ENCODE measurements at regions not wholly inside any gene's neighbourhood (a gene's known extent, or its start where the extent isn't known, plus 50 kb on each side); places are given as distances from the start of the nearest gene placed in this dataset.

- no peak overlapping the region for H3K27ac ChIP-seq (ENCODE audit: low read depth, low read length)
- H3K4me3 ChIP-seq (ENCODE audit: low read length in 3 of 3), result peak overlapping the region in 1 of 3 donors; percentile 9
- H3K36me3 ChIP-seq (ENCODE audit: control insufficient read depth in 3 of 3, insufficient read depth in 3 of 3, low read length in 3 of 3), result no peaks in the 10 kb centered on the region
- H3K27me3 ChIP-seq (ENCODE audit: control insufficient read depth in 3 of 3, insufficient read depth in 3 of 3, low read length in 3 of 3), result no peaks in the 10 kb centered on the region
- H3K9me3 ChIP-seq (ENCODE audit: control insufficient read depth in 3 of 3, low read length in 3 of 3), result no peaks in the 10 kb centered on the region
- no peaks in the 10 kb centered on the region for H3K4me1 ChIP-seq (ENCODE audit: control insufficient read depth in 3 of 3, insufficient read depth in 3 of 3, low read length in 3 of 3)
- no peak overlapping the region for H3K9ac ChIP-seq (ENCODE audit: low read depth in 1 of 3, low read length in 3 of 3)
Observed at GRCh38 chr20:6533761-6534479, 233.6 kb upstream of the BMP2 start.

DNA sequence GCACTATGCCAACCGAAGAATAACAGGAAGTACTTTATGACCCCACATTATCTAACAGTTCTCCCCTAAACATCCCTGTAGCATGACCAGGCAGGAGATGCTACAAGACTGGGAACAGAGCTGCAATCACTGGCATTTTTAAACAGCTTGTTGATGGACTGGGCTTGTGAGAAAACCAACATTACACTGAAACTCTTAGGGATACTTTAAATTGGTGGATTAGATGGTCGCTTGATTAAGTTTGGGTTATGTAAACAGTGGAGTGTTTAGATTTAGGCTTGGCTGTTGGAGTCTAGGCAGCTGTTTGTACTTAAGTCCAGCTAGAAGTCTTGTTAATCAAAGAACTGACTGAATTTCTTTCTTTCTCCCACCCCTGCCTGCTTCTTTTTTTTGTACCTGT, 234.1 kb upstream of the BMP2 start:
- Histone ChIP-seq H3K9me3 (ENCODE audit: control insufficient read depth in 3 of 3, low read length in 3 of 3) (no peaks in the 10 kb centered on the region), H3K9ac (ENCODE audit: low read depth in 1 of 3, low read length in 3 of 3) (no peak overlapping the region), H3K27me3 (ENCODE audit: control insufficient read depth in 3 of 3, insufficient read depth in 3 of 3, low read length in 3 of 3) (no peaks in the 10 kb centered on the region), H3K36me3 (ENCODE audit: control insufficient read depth in 3 of 3, insufficient read depth in 3 of 3, low read length in 3 of 3) (no peaks in the 10 kb centered on the region), H3K4me1 (ENCODE audit: control insufficient read depth in 3 of 3, insufficient read depth in 3 of 3, low read length in 3 of 3) (no peaks in the 10 kb centered on the region), H3K27ac (ENCODE audit: low read depth, low read length) (no peak overlapping the region), H3K4me3 (ENCODE audit: low read length in 3 of 3) (no peak overlapping the region)

- Histone ChIP-seq H3K9ac (ENCODE audit: low read depth in 1 of 3, low read length in 3 of 3) (no peak overlapping the region), H3K36me3 (ENCODE audit: control insufficient read depth in 3 of 3, insufficient read depth in 3 of 3, low read length in 3 of 3) (no peaks in the 10 kb centered on the region), H3K4me3 (ENCODE audit: low read length in 3 of 3) (no peak overlapping the region), H3K4me1 (ENCODE audit: control insufficient read depth in 3 of 3, insufficient read depth in 3 of 3, low read length in 3 of 3) (no peaks in the 10 kb centered on the region), H3K9me3 (ENCODE audit: control insufficient read depth in 3 of 3, low read length in 3 of 3) (peaks cover 0 to 2% (median 0%) of the 10 kb centered on the region in 3 donors), H3K27me3 (ENCODE audit: control insufficient read depth in 3 of 3, insufficient read depth in 3 of 3, low read length in 3 of 3) (no peaks in the 10 kb centered on the region), H3K27ac (ENCODE audit: low read depth, low read length) (no peak overlapping the region)
Observed at GRCh38 chr20:6530779-6531315, 236.6 kb upstream of the BMP2 start.

DNA sequence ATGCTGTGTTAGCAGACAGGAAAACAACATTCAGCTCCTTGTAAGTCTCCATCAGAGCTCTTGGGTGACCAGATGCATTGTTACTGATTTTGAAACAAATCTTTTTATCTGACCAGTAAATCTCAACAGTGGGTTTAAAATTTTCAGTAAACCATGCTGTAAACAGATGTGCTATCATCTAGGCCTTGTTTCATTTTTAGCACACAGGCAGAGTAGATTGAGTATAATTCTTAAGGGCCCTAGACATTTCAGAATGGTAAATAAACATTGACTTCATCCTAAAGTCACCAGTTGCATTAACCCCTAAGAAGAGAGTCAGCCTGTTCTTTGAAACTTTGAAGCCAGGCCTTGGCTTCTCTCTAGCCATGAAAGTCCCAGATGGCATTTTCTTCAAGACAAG, 237.2 kb upstream of the BMP2 start:
- Histone ChIP-seq H3K9ac (ENCODE audit: low read depth in 1 of 3, low read length in 3 of 3) (no peak overlapping the region), H3K4me1 (ENCODE audit: control insufficient read depth in 3 of 3, insufficient read depth in 3 of 3, low read length in 3 of 3) (no peaks in the 10 kb centered on the region), H3K27me3 (ENCODE audit: control insufficient read depth in 3 of 3, insufficient read depth in 3 of 3, low read length in 3 of 3) (no peaks in the 10 kb centered on the region)

DNA sequence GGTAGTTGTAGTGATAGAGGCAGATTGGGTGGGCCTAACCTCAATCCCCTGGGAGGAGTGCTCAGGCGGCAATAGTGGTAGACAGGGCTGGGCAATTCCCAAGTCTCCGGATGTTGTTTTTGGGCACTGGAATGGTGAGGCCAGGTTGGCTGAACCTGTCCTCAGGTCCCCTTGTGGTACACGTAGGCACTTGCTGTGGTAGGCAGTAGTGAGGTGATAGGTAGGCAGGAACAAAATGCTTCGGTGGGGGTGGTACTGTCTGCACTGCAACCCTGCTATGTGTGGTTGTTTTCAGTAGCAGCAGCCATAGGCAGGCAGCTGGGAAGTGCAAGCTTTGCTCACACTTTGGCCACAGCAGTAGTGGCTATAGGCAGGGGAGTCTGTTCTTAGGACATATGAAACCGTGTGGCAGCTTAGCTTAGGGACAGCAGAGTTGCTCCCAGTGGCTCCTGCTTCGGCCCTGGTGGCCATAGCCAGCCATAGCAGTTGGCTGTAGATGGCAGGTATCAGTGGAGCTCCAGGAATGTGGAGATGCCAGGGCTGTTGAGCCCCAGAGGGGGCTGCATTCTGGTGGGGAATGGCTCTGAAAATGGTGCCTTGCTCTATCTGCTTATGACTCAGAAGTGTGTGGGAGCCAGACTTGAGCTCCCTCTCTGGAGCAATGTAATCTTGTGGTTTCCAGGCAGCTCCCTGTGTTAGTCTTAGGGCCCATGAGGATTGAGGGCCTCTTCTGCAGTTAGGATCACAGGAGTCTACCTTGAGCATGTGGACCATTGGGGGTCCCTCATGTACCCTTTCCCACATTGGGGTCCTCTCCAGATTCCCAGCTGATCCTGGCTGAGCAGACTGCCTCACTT, 241.8 kb upstream of the BMP2 start:
- Histone ChIP-seq H3K4me1 (ENCODE audit: control insufficient read depth in 3 of 3, insufficient read depth in 3 of 3, low read length in 3 of 3) (no peaks in the 10 kb centered on the region), H3K27me3 (ENCODE audit: control insufficient read depth in 3 of 3, insufficient read depth in 3 of 3, low read length in 3 of 3) (no peaks in the 10 kb centered on the region), H3K27ac (ENCODE audit: low read depth, low read length) (no peak overlapping the region), H3K9ac (ENCODE audit: low read depth in 1 of 3, low read length in 3 of 3) (no peak overlapping the region), H3K4me3 (ENCODE audit: low read length in 3 of 3) (no peak overlapping the region), H3K36me3 (ENCODE audit: control insufficient read depth in 3 of 3, insufficient read depth in 3 of 3, low read length in 3 of 3) (no peaks in the 10 kb centered on the region), H3K9me3 (ENCODE audit: control insufficient read depth in 3 of 3, low read length in 3 of 3) (peaks cover 0 to 7% (median 2%) of the 10 kb centered on the region in 3 donors)

More for the DNA sequence above, 237.2 kb upstream of the BMP2 start:
- no peak overlapping the region for H3K27ac ChIP-seq (ENCODE audit: low read depth, low read length)
- no peaks in the 10 kb centered on the region for H3K36me3 ChIP-seq (ENCODE audit: control insufficient read depth in 3 of 3, insufficient read depth in 3 of 3, low read length in 3 of 3)
- H3K9me3 ChIP-seq (ENCODE audit: control insufficient read depth in 3 of 3, low read length in 3 of 3), result peaks cover 0 to 2% (median 2%) of the 10 kb centered on the region in 3 donors
- no peak overlapping the region for H3K4me3 ChIP-seq (ENCODE audit: low read length in 3 of 3)

DNA sequence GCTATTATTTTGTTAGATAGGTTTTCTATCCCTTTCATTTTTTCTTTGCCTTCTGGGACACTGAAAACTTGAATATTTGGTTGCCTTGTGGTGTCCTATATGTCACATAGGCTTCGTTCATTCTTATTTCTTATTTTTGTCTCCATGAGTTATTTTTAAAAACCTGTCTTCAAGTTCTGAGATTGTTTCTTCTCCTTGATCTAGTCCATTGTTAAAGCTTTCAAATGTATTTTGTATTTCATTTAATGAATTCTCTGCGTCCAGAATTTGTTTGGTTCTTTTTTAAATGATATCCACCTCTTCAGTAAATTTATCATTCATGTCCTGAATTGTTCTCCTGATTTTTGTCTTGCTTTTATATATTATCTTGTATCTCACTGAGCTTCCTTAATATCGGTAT, 243.2 kb upstream of the BMP2 start:
- peaks cover 0 to 7% (median 2%) of the 10 kb centered on the region in 3 donors for H3K9me3 ChIP-seq (ENCODE audit: control insufficient read depth in 3 of 3, low read length in 3 of 3)
- H3K9ac ChIP-seq (ENCODE audit: low read depth in 1 of 3, low read length in 3 of 3), result no peak overlapping the region
- no peak overlapping the region for H3K4me3 ChIP-seq (ENCODE audit: low read length in 3 of 3)
- no peaks in the 10 kb centered on the region for H3K36me3 ChIP-seq (ENCODE audit: control insufficient read depth in 3 of 3, insufficient read depth in 3 of 3, low read length in 3 of 3)
- H3K27ac ChIP-seq (ENCODE audit: low read depth, low read length), result no peak overlapping the region
- no peaks in the 10 kb centered on the region for H3K27me3 ChIP-seq (ENCODE audit: control insufficient read depth in 3 of 3, insufficient read depth in 3 of 3, low read length in 3 of 3)
- H3K4me1 ChIP-seq (ENCODE audit: control insufficient read depth in 3 of 3, insufficient read depth in 3 of 3, low read length in 3 of 3), result no peaks in the 10 kb centered on the region

- Histone ChIP-seq H3K27me3 (ENCODE audit: control insufficient read depth in 3 of 3, insufficient read depth in 3 of 3, low read length in 3 of 3) (no peaks in the 10 kb centered on the region), H3K4me3 (ENCODE audit: low read length in 3 of 3) (no peak overlapping the region), H3K9me3 (ENCODE audit: control insufficient read depth in 3 of 3, low read length in 3 of 3) (no peaks in the 10 kb centered on the region), H3K27ac (ENCODE audit: low read depth, low read length) (no peak overlapping the region), H3K9ac (ENCODE audit: low read depth in 1 of 3, low read length in 3 of 3) (no peak overlapping the region), H3K4me1 (ENCODE audit: control insufficient read depth in 3 of 3, insufficient read depth in 3 of 3, low read length in 3 of 3) (no peaks in the 10 kb centered on the region), H3K36me3 (ENCODE audit: control insufficient read depth in 3 of 3, insufficient read depth in 3 of 3, low read length in 3 of 3) (no peaks in the 10 kb centered on the region)
Observed at GRCh38 chr20:6519556-6519955, 247.9 kb upstream of the BMP2 start.

GRCh38 chr20:6515261-6515660, 252.2 kb upstream of the BMP2 start:
- H3K9me3 ChIP-seq (ENCODE audit: control insufficient read depth in 3 of 3, low read length in 3 of 3), result no peaks in the 10 kb centered on the region
- H3K27me3 ChIP-seq (ENCODE audit: control insufficient read depth in 3 of 3, insufficient read depth in 3 of 3, low read length in 3 of 3), result no peaks in the 10 kb centered on the region
- no peak overlapping the region for H3K4me3 ChIP-seq (ENCODE audit: low read length in 3 of 3)
- no peaks in the 10 kb centered on the region for H3K36me3 ChIP-seq (ENCODE audit: control insufficient read depth in 3 of 3, insufficient read depth in 3 of 3, low read length in 3 of 3)
- H3K27ac ChIP-seq (ENCODE audit: low read depth, low read length), result no peak overlapping the region
- no peak overlapping the region for H3K9ac ChIP-seq (ENCODE audit: low read depth in 1 of 3, low read length in 3 of 3)
- no peaks in the 10 kb centered on the region for H3K4me1 ChIP-seq (ENCODE audit: control insufficient read depth in 3 of 3, insufficient read depth in 3 of 3, low read length in 3 of 3)

DNA sequence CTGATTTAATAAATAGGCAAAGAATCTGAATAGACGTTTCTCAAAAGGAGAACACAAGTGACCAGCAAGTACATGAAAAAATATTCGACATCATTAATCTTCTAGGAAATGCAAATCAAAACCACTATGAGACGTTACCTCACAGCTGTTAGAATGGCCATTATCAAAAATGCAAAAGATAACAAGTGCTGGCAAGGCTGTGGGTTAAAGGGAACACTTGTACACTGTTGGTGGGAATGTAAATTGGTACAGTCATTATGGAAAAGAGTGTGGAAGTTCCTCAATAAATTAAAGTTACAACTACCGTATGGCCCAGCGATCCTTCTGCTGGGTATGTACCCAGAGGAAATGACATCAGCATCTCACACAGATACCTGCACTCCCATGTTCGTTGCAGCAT, 253.9 kb upstream of the BMP2 start:
- no peak overlapping the region for H3K27ac ChIP-seq (ENCODE audit: low read depth, low read length)
- no peaks in the 10 kb centered on the region for H3K27me3 ChIP-seq (ENCODE audit: control insufficient read depth in 3 of 3, insufficient read depth in 3 of 3, low read length in 3 of 3)
- no peak overlapping the region for H3K9ac ChIP-seq (ENCODE audit: low read depth in 1 of 3, low read length in 3 of 3)
- H3K4me1 ChIP-seq (ENCODE audit: control insufficient read depth in 3 of 3, insufficient read depth in 3 of 3, low read length in 3 of 3), result no peaks in the 10 kb centered on the region
- no peak overlapping the region for H3K4me3 ChIP-seq (ENCODE audit: low read length in 3 of 3)
- peaks cover 0 to 3% (median 0%) of the 10 kb centered on the region in 3 donors for H3K9me3 ChIP-seq (ENCODE audit: control insufficient read depth in 3 of 3, low read length in 3 of 3)
- H3K36me3 ChIP-seq (ENCODE audit: control insufficient read depth in 3 of 3, insufficient read depth in 3 of 3, low read length in 3 of 3), result no peaks in the 10 kb centered on the region

- Histone ChIP-seq H3K27me3 (ENCODE audit: control insufficient read depth in 3 of 3, insufficient read depth in 3 of 3, low read length in 3 of 3) (no peaks in the 10 kb centered on the region), H3K9ac (ENCODE audit: low read depth in 1 of 3, low read length in 3 of 3) (no peak overlapping the region), H3K27ac (ENCODE audit: low read depth, low read length) (no peak overlapping the region), H3K4me1 (ENCODE audit: control insufficient read depth in 3 of 3, insufficient read depth in 3 of 3, low read length in 3 of 3) (no peaks in the 10 kb centered on the region), H3K36me3 (ENCODE audit: control insufficient read depth in 3 of 3, insufficient read depth in 3 of 3, low read length in 3 of 3) (no peaks in the 10 kb centered on the region), H3K4me3 (ENCODE audit: low read length in 3 of 3) (no peak overlapping the region), H3K9me3 (ENCODE audit: control insufficient read depth in 3 of 3, low read length in 3 of 3) (peaks cover 0 to 3% (median 0%) of the 10 kb centered on the region in 3 donors)
Observed at GRCh38 chr20:6509374-6509773, 258.1 kb upstream of the BMP2 start.
